SU-DHL-6 (cell line): ENCODE measurements at regions not wholly inside any gene's neighbourhood (a gene's known extent, or its start where the extent isn't known, plus 50 kb on each side); places are given as distances from the start of the nearest gene placed in this dataset.

ENCODE experiments used
- H2AFZ ChIP-seq: fragments of 200-600 bp; sonication (generic); 2 replicates; pipeline ENCODE4 v1.6.1; 2014; ENCODE audit warnings: low read depth, mild to moderate bottlenecking, moderate library complexity, mixed read lengths, antibody characterized with exemption, low read length; ENCODE audit not compliant: severe bottlenecking
- H3F3A ChIP-seq: fragments of 200-600 bp; shearing (Covaris generic); 2 replicates; pipeline ENCODE4 v1.6.0; 2016; ENCODE audit warnings: antibody characterized with exemption, mild to moderate bottlenecking; ENCODE audit not compliant: insufficient read depth
- H3K27ac ChIP-seq: fragments of 200-600 bp; sonication (generic); 2 replicates; pipeline ENCODE4 v1.5.1; 2016; ENCODE audit warnings: low read depth, mild to moderate bottlenecking, low read length, moderate library complexity, mixed read lengths
- H3K27me3 ChIP-seq: fragments of 200-600 bp; sonication (generic), shearing (Covaris generic); 2 replicates; pipeline ENCODE4 v1.6.0; 2014; ENCODE audit warnings: mild to moderate bottlenecking, low read length
- H3K36me3 ChIP-seq: fragments of 200-600 bp; sonication (generic); 2 replicates; pipeline ENCODE4 v1.6.1; 2014; ENCODE audit warnings: mild to moderate bottlenecking, low read length, mixed read lengths
- H3K4me2 ChIP-seq: fragments of 300-600, 200-600 bp; shearing (Covaris generic), sonication (generic); 2 replicates; pipeline ENCODE4 v1.6.0; 2014; ENCODE audit warnings: low read length, low read depth, mild to moderate bottlenecking; ENCODE audit not compliant: poor library complexity, severe bottlenecking
- H3K4me3 ChIP-seq: fragments of 200-600 bp; sonication (generic); 2 replicates; pipeline ENCODE4 v1.5.1; 2014; ENCODE audit warnings: antibody characterized with exemption, low read length, mild to moderate bottlenecking, mixed read lengths; ENCODE audit not compliant: insufficient read depth, poor library complexity, severe bottlenecking
- H3K79me2 ChIP-seq: fragments of 200-600 bp; sonication (generic); 2 replicates; pipeline ENCODE4 v1.6.1; 2014; ENCODE audit warnings: mild to moderate bottlenecking, low read length, moderate library complexity; ENCODE audit not compliant: insufficient read depth
- H3K9ac ChIP-seq: fragments of 200-600 bp; sonication (generic); 2 replicates; pipeline ENCODE4 v1.7.0; 2014; ENCODE audit warnings: mild to moderate bottlenecking, low read length
- H3K9me2 ChIP-seq: fragments of 200-600 bp; sonication (generic); replicated peaks from 2 replicates; pipeline ENCODE4 v1.6.1; 2014; ENCODE audit warnings: low read length; ENCODE audit not compliant: insufficient read depth
- H3K9me3 ChIP-seq: fragments of 200-600 bp; sonication (generic); 2 replicates; pipeline ENCODE4 v1.6.1; 2014; ENCODE audit warnings: low read length, mixed read lengths; ENCODE audit not compliant: insufficient read depth
- H4K20me1 ChIP-seq: fragments of 200-600 bp; sonication (generic); 2 replicates; pipeline ENCODE4 v1.6.1; 2014; ENCODE audit warnings: low read depth, mild to moderate bottlenecking, antibody characterized with exemption, low read length, moderate library complexity, mixed read lengths
- CTCF ChIP-seq: fragments of 200-600 bp; sonication (generic); IDR thresholded peaks from one replicate; pipeline ENCODE4 v1.5.1; 2017; ENCODE audit warnings: antibody characterized with exemption, mild to moderate bottlenecking, low read length, moderate library complexity; ENCODE audit not compliant: insufficient read depth, poor library complexity, severe bottlenecking
- EZH2phosphoT487 ChIP-seq: fragments of 200-600 bp; sonication (generic), shearing (Covaris generic); conservative IDR thresholded peaks from 2 replicates; pipeline ENCODE4 v1.6.1; 2018; ENCODE audit warnings: mild to moderate bottlenecking, antibody characterized with exemption, low read length, moderate library complexity, mixed read lengths

DNA sequence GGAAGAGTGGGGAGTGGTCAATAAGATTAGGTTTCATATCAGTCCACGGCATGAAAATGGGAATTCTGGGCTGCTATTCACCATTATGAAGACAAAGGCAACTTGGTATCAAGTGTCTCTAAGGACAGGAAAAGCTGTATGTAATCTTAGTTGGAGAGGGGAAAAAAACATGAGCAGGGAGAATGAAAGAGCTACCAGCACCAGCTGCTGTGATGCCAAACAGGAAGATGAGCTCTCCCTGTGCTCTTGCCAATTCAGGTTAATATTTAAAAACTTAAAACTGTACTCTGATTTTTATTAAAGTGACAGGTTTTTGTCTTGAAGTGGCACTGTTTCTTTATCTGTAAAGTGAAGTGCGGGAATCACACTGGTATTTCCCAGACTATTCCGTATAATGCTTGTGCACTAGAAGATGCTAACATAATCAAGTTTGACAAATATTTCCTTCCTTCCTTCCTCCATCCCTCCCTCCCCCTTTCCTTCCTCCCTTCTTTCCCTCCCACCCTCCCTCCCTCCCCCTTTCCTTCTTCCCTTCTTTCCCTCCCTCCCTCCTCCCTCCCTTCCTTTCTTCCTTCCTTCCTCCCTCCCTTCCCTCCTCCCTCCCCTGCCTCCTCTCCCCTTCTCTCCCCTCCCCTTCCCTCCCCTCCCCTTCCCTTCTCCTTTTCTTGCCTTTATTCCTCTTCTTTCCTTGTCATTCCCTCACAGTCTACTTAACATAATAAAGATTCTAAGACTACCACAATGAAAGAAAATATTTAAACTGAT, 1383.0 kb upstream of the C9orf72 start:
- Histone ChIP-seq H4K20me1 (no peaks in the 10 kb centered on the region), H3K4me2 (no peak overlapping the region), H3K79me2 (no peaks in the 10 kb centered on the region), H3K9ac (no peak overlapping the region), H3K4me3 (no peak overlapping the region), H3K27me3 (no peaks in the 10 kb centered on the region), H3K36me3 (no peaks in the 10 kb centered on the region), H2AFZ (no peak overlapping the region), H3F3A (no peaks in the 10 kb centered on the region), H3K27ac (no peak overlapping the region), H3K9me2 (no peaks in the 10 kb centered on the region), H3K9me3 (no peaks in the 10 kb centered on the region)
- TF ChIP-seq CTCF (no peak), EZH2phosphoT487 (no peak)

GRCh38 chr9:28960602-28961001, 1387.3 kb upstream of the C9orf72 start:
- Histone ChIP-seq H3K4me2 (no peak overlapping the region), H3K36me3 (no peaks in the 10 kb centered on the region), H3K27ac (no peak overlapping the region), H3K4me3 (no peak overlapping the region), H3K9me3 (no peaks in the 10 kb centered on the region), H3F3A (no peaks in the 10 kb centered on the region), H3K79me2 (no peaks in the 10 kb centered on the region), H4K20me1 (no peaks in the 10 kb centered on the region), H3K9ac (no peak overlapping the region), H2AFZ (no peak overlapping the region), H3K27me3 (no peaks in the 10 kb centered on the region), H3K9me2 (no peaks in the 10 kb centered on the region)
- TF ChIP-seq EZH2phosphoT487, result no peak
- no peak for TF ChIP-seq CTCF

DNA sequence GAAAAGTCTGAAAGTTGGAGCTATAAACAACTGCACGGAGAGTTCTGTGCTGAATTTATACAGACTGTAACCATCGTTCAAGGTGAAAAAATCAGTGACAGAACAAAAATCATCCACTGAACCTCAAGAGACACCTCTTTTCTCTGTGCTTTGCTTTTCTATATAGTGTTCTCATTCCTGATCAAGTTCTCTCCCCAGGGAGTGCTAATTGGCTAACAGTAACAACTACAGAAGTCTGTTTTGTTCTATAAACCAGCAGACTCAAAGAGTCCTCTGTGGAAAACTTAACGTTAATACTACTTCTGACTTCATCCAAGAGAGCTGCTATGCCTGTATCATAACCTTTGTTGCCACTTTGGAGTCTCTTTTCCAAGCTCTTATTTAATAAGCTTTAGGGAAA, 1388.3 kb upstream of the C9orf72 start:
- no peaks in the 10 kb centered on the region for H3K9me2 ChIP-seq

More for the DNA sequence above, 1388.3 kb upstream of the C9orf72 start:
- H4K20me1 ChIP-seq, result no peaks in the 10 kb centered on the region
- H3K9ac ChIP-seq, result no peak overlapping the region
- no peak overlapping the region for H3K27ac ChIP-seq
- H3K4me3 ChIP-seq, result no peak overlapping the region
- H3K36me3 ChIP-seq, result no peaks in the 10 kb centered on the region
- TF ChIP-seq EZH2phosphoT487, result no peak
- no peak for TF ChIP-seq CTCF
- no peaks in the 10 kb centered on the region for H3F3A ChIP-seq
- no peaks in the 10 kb centered on the region for H3K9me3 ChIP-seq
- no peaks in the 10 kb centered on the region for H3K79me2 ChIP-seq
- no peak overlapping the region for H2AFZ ChIP-seq
- no peaks in the 10 kb centered on the region for H3K27me3 ChIP-seq
- H3K4me2 ChIP-seq, result no peak overlapping the region
